ENCODE measurements at regions not wholly inside any gene's neighbourhood (a gene's known extent, or its start where the extent isn't known, plus 50 kb on each side); places are given as distances from the start of the nearest gene placed in this dataset.

GRCh38 chr6:71545905-71546304 lies 257.3 kb downstream of the OGFRL1 start:
- TF ChIP-seq, protein P1, sequence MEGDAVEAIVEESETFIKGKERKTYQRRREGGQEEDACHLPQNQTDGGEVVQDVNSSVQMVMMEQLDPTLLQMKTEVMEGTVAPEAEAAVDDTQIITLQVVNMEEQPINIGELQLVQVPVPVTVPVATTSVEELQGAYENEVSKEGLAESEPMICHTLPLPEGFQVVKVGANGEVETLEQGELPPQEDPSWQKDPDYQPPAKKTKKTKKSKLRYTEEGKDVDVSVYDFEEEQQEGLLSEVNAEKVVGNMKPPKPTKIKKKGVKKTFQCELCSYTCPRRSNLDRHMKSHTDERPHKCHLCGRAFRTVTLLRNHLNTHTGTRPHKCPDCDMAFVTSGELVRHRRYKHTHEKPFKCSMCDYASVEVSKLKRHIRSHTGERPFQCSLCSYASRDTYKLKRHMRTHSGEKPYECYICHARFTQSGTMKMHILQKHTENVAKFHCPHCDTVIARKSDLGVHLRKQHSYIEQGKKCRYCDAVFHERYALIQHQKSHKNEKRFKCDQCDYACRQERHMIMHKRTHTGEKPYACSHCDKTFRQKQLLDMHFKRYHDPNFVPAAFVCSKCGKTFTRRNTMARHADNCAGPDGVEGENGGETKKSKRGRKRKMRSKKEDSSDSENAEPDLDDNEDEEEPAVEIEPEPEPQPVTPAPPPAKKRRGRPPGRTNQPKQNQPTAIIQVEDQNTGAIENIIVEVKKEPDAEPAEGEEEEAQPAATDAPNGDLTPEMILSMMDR (IDR thresholded peaks at IDR 0.05; ENCODE audit: low read depth, low read length) = no peak
- H3K4me3 ChIP-seq (ENCODE audit: low read depth, low read length) = no peak overlapping the region

GRCh38 chr6:71551798-71552197 lies 263.2 kb downstream of the OGFRL1 start:
- no peak overlapping the region for H3K4me3 ChIP-seq (ENCODE audit: low read depth, low read length)
- TF ChIP-seq, protein P1 (IDR thresholded peaks at IDR 0.05; ENCODE audit: low read depth, low read length) = no peak

DNA sequence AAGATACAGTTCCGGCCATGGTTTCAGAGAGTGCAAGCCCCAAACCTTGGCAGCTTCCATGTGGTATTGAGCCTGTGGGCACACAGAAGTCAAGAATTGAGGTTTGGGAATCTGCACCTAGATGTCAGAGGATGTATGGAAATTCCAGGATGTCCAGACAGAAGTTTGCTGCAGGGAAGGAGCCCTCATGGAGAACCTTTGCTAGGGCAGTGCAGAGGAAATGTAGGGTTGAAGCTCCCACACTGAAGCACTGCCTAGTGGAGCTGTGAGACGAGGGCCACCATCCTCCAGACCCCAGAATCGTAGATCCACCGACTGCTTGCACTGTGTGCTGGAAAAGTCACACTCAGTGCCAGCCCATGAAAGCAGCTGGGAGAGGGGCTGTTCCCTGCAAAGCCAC lies 267.5 kb downstream of the OGFRL1 start:
- no peak overlapping the region for H3K4me3 ChIP-seq (ENCODE audit: low read depth, low read length)
- TF ChIP-seq, protein P1 (IDR thresholded peaks at IDR 0.05; ENCODE audit: low read depth, low read length) = no peak

GRCh38 chr6:71558974-71559373 lies 270.4 kb downstream of the OGFRL1 start:
- no peak overlapping the region for H3K4me3 ChIP-seq (ENCODE audit: low read depth, low read length)
- TF ChIP-seq, protein P1 (IDR thresholded peaks at IDR 0.05; ENCODE audit: low read depth, low read length) = no peak

DNA sequence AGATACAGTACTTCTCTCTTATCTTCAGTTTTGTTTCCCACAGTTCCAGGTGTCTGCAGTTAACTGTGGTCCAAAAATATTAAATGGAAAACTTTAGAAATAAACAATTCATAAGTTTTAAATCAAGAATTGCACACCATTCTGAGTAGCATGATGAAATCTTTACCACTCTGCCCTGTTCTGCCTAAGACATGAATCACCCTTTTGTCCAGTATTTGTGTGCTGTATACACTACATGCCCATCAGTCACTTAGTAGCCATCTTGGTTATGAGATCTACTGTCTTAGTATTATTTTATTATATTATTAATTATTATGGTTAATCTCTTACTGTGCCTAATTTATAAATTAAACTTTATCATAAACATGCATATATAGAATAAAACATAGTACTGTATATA lies 279.0 kb downstream of the OGFRL1 start:
- TF ChIP-seq, protein P1 (IDR thresholded peaks at IDR 0.05; ENCODE audit: low read depth, low read length) = no peak
- H3K4me3 ChIP-seq (ENCODE audit: low read depth, low read length) = no peak overlapping the region

GRCh38 chr6:71577766-71578165 lies 289.2 kb downstream of the OGFRL1 start:
- H3K4me3 ChIP-seq (ENCODE audit: low read depth, low read length) = no peak overlapping the region
- TF ChIP-seq, protein P1 (IDR thresholded peaks at IDR 0.05; ENCODE audit: low read depth, low read length) = no peak

DNA sequence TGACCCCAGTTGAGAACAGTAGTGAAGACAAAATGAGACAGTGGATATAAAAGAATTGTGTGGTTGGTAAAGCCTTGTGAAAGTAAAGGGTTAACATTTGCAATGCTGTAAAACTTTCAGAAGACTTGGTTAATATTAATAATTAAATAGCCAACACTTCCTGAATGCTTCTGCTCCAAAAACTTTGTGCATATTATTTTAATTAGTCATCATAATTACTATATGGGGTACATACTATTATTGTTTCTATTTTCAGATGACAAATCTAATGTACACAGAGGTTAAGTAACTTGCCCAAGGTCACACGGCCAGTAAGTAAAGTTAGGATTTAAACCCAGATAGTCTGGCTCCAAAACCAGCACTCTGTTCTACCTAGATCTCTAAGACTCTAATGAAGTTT lies 291.3 kb downstream of the OGFRL1 start:
- TF ChIP-seq, protein P1 (IDR thresholded peaks at IDR 0.05; ENCODE audit: low read depth, low read length) = no peak
- H3K4me3 ChIP-seq (ENCODE audit: low read depth, low read length) = no peak overlapping the region

Measured in WI38 (cell line).